CD14-positive monocyte (primary cell): ENCODE measurements at regions not wholly inside any gene's neighbourhood (a gene's known extent, or its start where the extent isn't known, plus 50 kb on each side); places are given as distances from the start of the nearest gene placed in this dataset.

Source experiments
- DNase-seq, 3 donors: peaks; one replicate each; pipeline ENCODE4 v3.0.0-alpha.2; 2011 to 2022
- H2AFZ ChIP-seq: 2 replicates; pipeline ENCODE4 v1.6.0; 2012; ENCODE audit warnings: mild to moderate bottlenecking, low read depth, low read length, inconsistent platforms; ENCODE audit not compliant: insufficient read depth, poor library complexity, severe bottlenecking
- H3K27ac ChIP-seq, 2 donors: 1 replicate in 1 of 2; 2 replicates in 1 of 2; pipeline ENCODE4 v1.5.1; 2012 to 2013; ENCODE audit warnings: low read length in 2 of 2, control low read depth in 1 of 2, inconsistent platforms in 1 of 2, low read depth in 1 of 2, mild to moderate bottlenecking in 1 of 2
- H3K27me3 ChIP-seq, 2 donors: one replicate each; pipeline versions ENCODE4 v1.6.0 to v1.6.1; 2011 to 2013; ENCODE audit warnings: low read length in 2 of 2; ENCODE audit not compliant: control insufficient read depth in 2 of 2, insufficient read depth in 2 of 2
- H3K36me3 ChIP-seq, 2 donors: replicated peaks in 1 of 2; 1 replicate in 1 of 2; 2 replicates in 1 of 2; pipeline versions ENCODE4 v1.5.1 to v1.6.1; 2012 to 2013; ENCODE audit warnings: low read length in 2 of 2, control low read depth in 1 of 2, inconsistent platforms in 1 of 2, mild to moderate bottlenecking in 1 of 2; ENCODE audit not compliant: insufficient read depth in 2 of 2, control insufficient read depth in 1 of 2
- H3K4me1 ChIP-seq, 2 donors: 1 replicate in 1 of 2; 2 replicates in 1 of 2; pipeline versions ENCODE4 v1.5.1 to v1.6.1; 2012 to 2013; ENCODE audit warnings: low read length in 2 of 2, control low read depth in 1 of 2, inconsistent platforms in 1 of 2, mild to moderate bottlenecking in 1 of 2, moderate library complexity in 1 of 2; ENCODE audit not compliant: insufficient read depth in 2 of 2, control insufficient read depth in 1 of 2
- H3K4me2 ChIP-seq: replicated peaks from 2 replicates; pipeline ENCODE3; 2012; ENCODE audit warnings: low read length, moderate library complexity, mild to moderate bottlenecking; ENCODE audit not compliant: poor library complexity, severe bottlenecking; ENCODE audit errors: extremely low read depth
- H3K4me3 ChIP-seq, 3 experiments: fragments of 200-600 bp in 1 of 3; sonication (generic) in 1 of 3; replicated peaks in 1 of 3; 1 replicate in 2 of 3; 2 replicates in 1 of 3; pipeline ENCODE4 v1.5.1; 2011 to 2013; ENCODE audit warnings: low read length in 3 of 3, mild to moderate bottlenecking in 3 of 3, control low read depth in 2 of 3, low read depth in 2 of 3, inconsistent platforms in 1 of 3, moderate library complexity in 1 of 3
- H3K79me2 ChIP-seq: 2 replicates; pipeline ENCODE4 v1.6.0; 2012; ENCODE audit warnings: mild to moderate bottlenecking, control low read depth, inconsistent platforms, low read length, moderate library complexity; ENCODE audit not compliant: insufficient read depth
- H3K9ac ChIP-seq: 2 replicates; pipeline ENCODE4 v1.6.0; 2017; ENCODE audit warnings: low read length, mild to moderate bottlenecking; ENCODE audit not compliant: insufficient read depth, poor library complexity, severe bottlenecking
- H3K9me3 ChIP-seq, 2 donors: replicated peaks in 1 of 2; 1 replicate in 1 of 2; 2 replicates in 1 of 2; pipeline versions ENCODE4 v1.5.1 to v1.6.1; 2012 to 2013; ENCODE audit warnings: low read length in 2 of 2, control low read depth in 1 of 2; ENCODE audit not compliant: control insufficient read depth in 1 of 2, insufficient read depth in 1 of 2
- H4K20me1 ChIP-seq: 2 replicates; pipeline ENCODE4 v1.6.0; 2012; ENCODE audit warnings: mild to moderate bottlenecking, low read length, control low read depth, moderate library complexity; ENCODE audit not compliant: insufficient read depth
- H3K27ac Mint-ChIP-seq, 7 donors: one replicate each; pipeline ENCODE4 v1.8.0; 2020; ENCODE audit warnings: mild to moderate bottlenecking in 7 of 7, mixed read lengths in 7 of 7, moderate library complexity in 6 of 7, inconsistent platforms in 2 of 7
- H3K27me3 Mint-ChIP-seq, 3 donors: one replicate each; pipeline ENCODE4 v1.8.0; 2021 to 2022; ENCODE audit warnings: low read depth in 3 of 3, mild to moderate bottlenecking in 3 of 3, mixed read lengths in 3 of 3, moderate library complexity in 3 of 3, inconsistent platforms in 1 of 3
- H3K36me3 Mint-ChIP-seq, 2 donors: one replicate each; pipeline ENCODE4 v1.8.0; 2020; ENCODE audit warnings: mixed read lengths in 2 of 2, inconsistent platforms in 1 of 2, mild to moderate bottlenecking in 1 of 2
- H3K4me1 Mint-ChIP-seq: one replicate; pipeline ENCODE4 v1.8.0; 2020; ENCODE audit warnings: mild to moderate bottlenecking, mixed read lengths
- H3K4me3 Mint-ChIP-seq, 2 donors: one replicate each; pipeline ENCODE4 v1.8.0; 2020; ENCODE audit warnings: mild to moderate bottlenecking in 2 of 2, mixed read lengths in 2 of 2, moderate library complexity in 1 of 2
- H3K9me3 Mint-ChIP-seq, 7 donors: one replicate each; pipeline ENCODE4 v1.8.0; 2020 to 2022; ENCODE audit warnings: mixed read lengths in 7 of 7, mild to moderate bottlenecking in 6 of 7, moderate library complexity in 6 of 7, inconsistent platforms in 2 of 7
- WGBS: methylation state at CpG from one replicate; pipeline ENCODE4 v1.1.5; 2013; ENCODE audit warnings: missing lambda C conversion rate; ENCODE audit not compliant: insufficient coverage; 5-methylcytosine and 5-hydroxymethylcytosine counted together
- intact Hi-C, 2 donors: fragments of 100-400 bp; cut with micrococcal nuclease; formaldehyde crosslinking; loops; one replicate each; pipeline versions ENCODE4 v1.15.0 to v1.15.1; 2023
- TF ChIP-seq, protein P1 (sequence below): fragments of 200-600 bp; IDR thresholded peaks from one replicate; pipeline ENCODE4 v1.8.0; 2022; ENCODE audit warnings: antibody characterized with exemption, mild to moderate bottlenecking

DNA sequence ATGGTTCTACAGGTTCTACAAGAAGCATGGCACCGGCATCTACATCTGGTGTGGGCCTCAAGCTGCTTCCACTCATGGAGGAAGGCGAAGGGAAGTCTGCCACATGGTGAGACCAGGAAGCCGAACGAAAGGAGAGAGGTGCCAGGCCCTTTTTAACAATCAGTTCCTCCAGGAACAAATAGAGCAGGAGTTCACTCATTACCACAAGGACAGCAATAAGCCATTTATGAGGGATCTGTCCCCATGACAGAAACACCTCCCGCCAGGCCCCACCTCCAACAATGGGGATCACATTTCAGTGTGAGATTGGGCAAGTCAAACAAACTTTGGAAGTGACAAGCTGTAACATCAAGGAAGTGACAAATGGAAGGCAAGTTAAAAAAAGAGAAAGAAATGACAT is 95.5 kb upstream of the PTPN3 start:
- H3K4me2 ChIP-seq, result no peak overlapping the region
- H3K9me3 Mint-ChIP-seq, result peaks cover 0 to 9% (median 2%) of the 10 kb centered on the region in 7 donors
- no peaks in the 10 kb centered on the region for H3K27me3 ChIP-seq
- H3K4me3 ChIP-seq, result no peak overlapping the region
- peak overlapping the region in 1 of 7 donors; percentile 2 for H3K27ac Mint-ChIP-seq
- no peaks in the 10 kb centered on the region for H3K4me1 ChIP-seq
- no peak overlapping the region for H3K9ac ChIP-seq
- peaks cover 2% of the 10 kb centered on the region in 3 donors for H3K27me3 Mint-ChIP-seq
- no peaks in the 10 kb centered on the region for H3K79me2 ChIP-seq
- WGBS, result 90% methylated on average over 2 of the region's 5 CpGs
- no peak overlapping the region for H2AFZ ChIP-seq
- H3K36me3 Mint-ChIP-seq, result no peaks in the 10 kb centered on the region
- intact Hi-C loops, result no loop called here
- no peaks in the 10 kb centered on the region for H4K20me1 ChIP-seq
- H3K9me3 ChIP-seq, result peaks cover 0 to 2% of the 10 kb centered on the region in 2 donors
- DNase-seq, result no peak
- no peaks in the 10 kb centered on the region for H3K36me3 ChIP-seq
- H3K4me3 Mint-ChIP-seq, result no peak overlapping the region
- no peak overlapping the region for H3K27ac ChIP-seq
- peaks cover 5% of the 10 kb centered on the region for H3K4me1 Mint-ChIP-seq
- TF ChIP-seq, protein P1, sequence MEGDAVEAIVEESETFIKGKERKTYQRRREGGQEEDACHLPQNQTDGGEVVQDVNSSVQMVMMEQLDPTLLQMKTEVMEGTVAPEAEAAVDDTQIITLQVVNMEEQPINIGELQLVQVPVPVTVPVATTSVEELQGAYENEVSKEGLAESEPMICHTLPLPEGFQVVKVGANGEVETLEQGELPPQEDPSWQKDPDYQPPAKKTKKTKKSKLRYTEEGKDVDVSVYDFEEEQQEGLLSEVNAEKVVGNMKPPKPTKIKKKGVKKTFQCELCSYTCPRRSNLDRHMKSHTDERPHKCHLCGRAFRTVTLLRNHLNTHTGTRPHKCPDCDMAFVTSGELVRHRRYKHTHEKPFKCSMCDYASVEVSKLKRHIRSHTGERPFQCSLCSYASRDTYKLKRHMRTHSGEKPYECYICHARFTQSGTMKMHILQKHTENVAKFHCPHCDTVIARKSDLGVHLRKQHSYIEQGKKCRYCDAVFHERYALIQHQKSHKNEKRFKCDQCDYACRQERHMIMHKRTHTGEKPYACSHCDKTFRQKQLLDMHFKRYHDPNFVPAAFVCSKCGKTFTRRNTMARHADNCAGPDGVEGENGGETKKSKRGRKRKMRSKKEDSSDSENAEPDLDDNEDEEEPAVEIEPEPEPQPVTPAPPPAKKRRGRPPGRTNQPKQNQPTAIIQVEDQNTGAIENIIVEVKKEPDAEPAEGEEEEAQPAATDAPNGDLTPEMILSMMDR, result no peak

DNA sequence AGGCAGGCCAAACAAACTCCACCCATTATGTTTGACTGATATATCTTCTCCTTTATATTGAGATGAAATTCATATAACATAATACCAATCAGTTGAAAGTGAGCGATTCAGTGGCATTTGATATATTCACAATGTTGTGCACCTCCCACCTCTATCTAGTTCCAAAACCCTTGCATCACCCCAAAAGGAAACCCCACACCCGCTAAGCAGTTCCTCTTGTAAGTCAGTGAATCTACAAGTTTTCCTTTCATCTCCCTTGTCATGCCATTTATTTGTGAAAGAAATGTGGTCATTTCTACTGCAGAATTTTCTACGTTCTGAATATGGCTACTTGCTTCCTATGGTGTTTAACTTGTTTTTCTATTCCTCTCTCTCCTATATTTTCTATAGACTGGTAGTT is 99.4 kb upstream of the PTPN3 start:
- no CpG with 5 or more reads among the region's 3 CpGs for WGBS
- Mint-ChIP-seq H3K27me3 (peaks cover 1 to 5% (median 2%) of the 10 kb centered on the region in 3 donors), H3K27ac (no peak overlapping the region), H3K4me1 (peaks cover 7% of the 10 kb centered on the region), H3K4me3 (no peak overlapping the region), H3K9me3 (peaks cover 0 to 8% (median 2%) of the 10 kb centered on the region in 7 donors), H3K36me3 (no peaks in the 10 kb centered on the region)
- TF ChIP-seq, protein P1, result no peak
- Histone ChIP-seq H2AFZ (no peak overlapping the region), H3K9ac (no peak overlapping the region), H3K4me3 (no peak overlapping the region), H4K20me1 (no peaks in the 10 kb centered on the region), H3K79me2 (no peaks in the 10 kb centered on the region), H3K27me3 (no peaks in the 10 kb centered on the region), H3K9me3 (no peaks in the 10 kb centered on the region), H3K4me2 (no peak overlapping the region), H3K27ac (no peak overlapping the region), H3K36me3 (no peaks in the 10 kb centered on the region), H3K4me1 (no peaks in the 10 kb centered on the region)
- no peak for DNase-seq
- intact Hi-C loops, result no loop called here
